ENCODE measurements at regions not wholly inside any gene's neighbourhood (a gene's known extent, or its start where the extent isn't known, plus 50 kb on each side); places are given as distances from the start of the nearest gene placed in this dataset.
"Not testable (repeated sequence)": the region's sequence is repeated elsewhere in the genome, so short reads cannot be mapped to it uniquely, and the experiment has no call there.

GRCh38 chr2:168328421-168328820, 81.0 kb upstream of the STK39 start:
- DNase-seq (ENCODE audit: low spot score in 2 of 2, unreplicated experiment in 2 of 2) = no peak
- TF ChIP-seq CTCF (IDR thresholded peaks at IDR 0.05; ENCODE audit: unreplicated experiment) = no peak
- Mint-ChIP-seq H3K9me3 (peaks cover 41% of the 10 kb centered on the region), H3K4me1 (no peaks in the 10 kb centered on the region), H3K27ac (no peak overlapping the region), H3K36me3 (peaks cover 11% of the 10 kb centered on the region), H3K4me3 (no peak overlapping the region), H3K27me3 (ENCODE audit: low read depth) (peaks cover 4% of the 10 kb centered on the region)

GRCh38 chr2:168330624-168331423, 83.4 kb upstream of the STK39 start:
- H3K27ac Mint-ChIP-seq = no peak overlapping the region
- peaks cover 44% of the 10 kb centered on the region for H3K9me3 Mint-ChIP-seq
- peaks cover 11% of the 10 kb centered on the region for H3K36me3 Mint-ChIP-seq
- H3K27me3 Mint-ChIP-seq (ENCODE audit: low read depth) = no peaks in the 10 kb centered on the region
- no peak for TF ChIP-seq CTCF (IDR thresholded peaks at IDR 0.05; ENCODE audit: unreplicated experiment)
- H3K4me3 Mint-ChIP-seq = no peak overlapping the region
- no peaks in the 10 kb centered on the region for H3K4me1 Mint-ChIP-seq
- no peak for DNase-seq (ENCODE audit: low spot score in 2 of 2, unreplicated experiment in 2 of 2)

- H3K4me3 Mint-ChIP-seq; DNase-seq (ENCODE audit: low spot score in 2 of 2, unreplicated experiment in 2 of 2); H3K27ac Mint-ChIP-seq; H3K27me3 Mint-ChIP-seq (ENCODE audit: low read depth); H3K36me3 Mint-ChIP-seq; H3K4me1 Mint-ChIP-seq: not testable (repeated sequence)
- peaks cover 26% of the 10 kb centered on the region for H3K9me3 Mint-ChIP-seq
Measured at GRCh38 chr2:168335254-168335653, 87.9 kb upstream of the STK39 start.

GRCh38 chr2:168336786-168337388, 89.5 kb upstream of the STK39 start:
- Mint-ChIP-seq H3K27ac (no peak overlapping the region), H3K9me3 (peaks cover 13% of the 10 kb centered on the region), H3K4me1 (no peaks in the 10 kb centered on the region), H3K4me3 (no peak overlapping the region), H3K36me3 (peaks cover 3% of the 10 kb centered on the region), H3K27me3 (ENCODE audit: low read depth) (no peaks in the 10 kb centered on the region)
- no peak for DNase-seq (ENCODE audit: low spot score in 2 of 2, unreplicated experiment in 2 of 2)
- no peak for TF ChIP-seq CTCF (IDR thresholded peaks at IDR 0.05; ENCODE audit: unreplicated experiment)

- Mint-ChIP-seq H3K36me3 (no peaks in the 10 kb centered on the region), H3K4me3 (no peak overlapping the region), H3K27ac (no peak overlapping the region), H3K27me3 (ENCODE audit: low read depth) (no peaks in the 10 kb centered on the region), H3K9me3 (peaks cover 3% of the 10 kb centered on the region), H3K4me1 (no peaks in the 10 kb centered on the region)
- TF ChIP-seq CTCF (IDR thresholded peaks at IDR 0.05; ENCODE audit: unreplicated experiment) = no peak
- no peak for DNase-seq (ENCODE audit: low spot score in 2 of 2, unreplicated experiment in 2 of 2)
Measured at GRCh38 chr2:168338292-168338691, 90.9 kb upstream of the STK39 start.

GRCh38 chr2:168338803-168339437, 91.5 kb upstream of the STK39 start:
- no peak for TF ChIP-seq CTCF (IDR thresholded peaks at IDR 0.05; ENCODE audit: unreplicated experiment)
- no peak for DNase-seq (ENCODE audit: low spot score in 2 of 2, unreplicated experiment in 2 of 2)
- Mint-ChIP-seq H3K4me1 (no peaks in the 10 kb centered on the region), H3K27me3 (ENCODE audit: low read depth) (no peaks in the 10 kb centered on the region), H3K36me3 (no peaks in the 10 kb centered on the region), H3K4me3 (no peak overlapping the region), H3K27ac (no peak overlapping the region), H3K9me3 (no peaks in the 10 kb centered on the region)
